Fibroblast of pulmonary artery (primary cell): ENCODE measurements at regions not wholly inside any gene's neighbourhood (a gene's known extent, or its start where the extent isn't known, plus 50 kb on each side); places are given as distances from the start of the nearest gene placed in this dataset.

Experiments
- DNase-seq: peaks from one replicate; pipeline ENCODE4 v3.0.0-alpha.2; 2010; ENCODE audit warnings: low read depth
- H3K4me3 ChIP-seq: replicated peaks from 2 replicates; pipeline ENCODE4 v1.5.1; 2011; ENCODE audit warnings: low read depth, mild to moderate bottlenecking, control low read depth, low read length, moderate library complexity
- CTCF ChIP-seq: IDR thresholded peaks from 2 replicates; pipeline ENCODE4 v1.5.1; 2011; ENCODE audit warnings: mild to moderate bottlenecking, control low read depth, low read length, inconsistent platforms; ENCODE audit errors: missing control alignments

DNA sequence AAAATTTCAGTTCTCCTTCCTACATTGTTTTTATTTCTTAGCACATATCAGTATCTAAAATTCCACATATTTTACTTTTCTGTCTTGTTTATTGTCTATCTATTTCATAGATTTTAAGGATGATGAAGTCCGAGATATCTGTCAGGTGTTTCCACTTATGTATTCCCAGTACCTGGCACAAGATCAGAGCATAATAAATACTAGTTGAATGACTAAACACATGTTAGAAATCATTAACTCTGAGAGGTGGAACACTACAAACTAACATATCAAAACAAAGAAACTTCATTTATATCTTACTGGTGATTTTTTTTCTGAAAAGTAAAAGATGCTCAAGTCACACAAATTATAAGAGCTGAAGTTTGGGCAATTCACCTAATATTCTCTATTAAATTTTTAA, 1208.3 kb downstream of the PCDH9 start:
- no peak for TF ChIP-seq CTCF
- DNase-seq: no peak
- no peak overlapping the region for H3K4me3 ChIP-seq

- H3K4me3 ChIP-seq: no peak overlapping the region
- no peak for TF ChIP-seq CTCF
- DNase-seq: no peak
These were observed 1215.4 kb downstream of the PCDH9 start for GRCh38 chr13:66014771-66015170.

GRCh38 chr13:66009241-66009640, 1220.9 kb downstream of the PCDH9 start:
- no peak overlapping the region for H3K4me3 ChIP-seq
- no peak for DNase-seq
- TF ChIP-seq CTCF: no peak

- no peak for DNase-seq
- TF ChIP-seq CTCF: no peak
- no peak overlapping the region for H3K4me3 ChIP-seq
These were observed 1226.6 kb downstream of the PCDH9 start for GRCh38 chr13:66003558-66003957.

DNA sequence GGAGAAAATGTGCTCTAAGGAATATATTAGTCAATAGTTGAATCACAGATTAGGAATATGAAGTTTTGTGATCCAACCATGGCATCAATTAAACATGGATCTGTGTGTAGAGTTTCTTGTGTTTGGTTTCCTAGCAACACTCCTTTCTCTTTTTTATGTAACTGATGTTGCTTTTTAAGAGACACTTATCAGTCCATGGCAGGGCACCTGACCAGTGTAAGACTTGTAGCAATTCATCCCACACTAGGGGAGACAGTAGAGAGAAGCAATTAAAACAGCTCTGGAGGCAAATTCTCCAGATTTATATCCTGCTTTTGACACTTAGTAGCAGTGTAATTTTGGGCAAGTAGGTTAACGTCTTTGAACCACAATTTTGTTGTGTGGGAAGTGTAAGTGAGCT, 1229.0 kb downstream of the PCDH9 start:
- TF ChIP-seq CTCF: no peak
- no peak overlapping the region for H3K4me3 ChIP-seq

GRCh38 chr13:65999411-65999810, 1230.7 kb downstream of the PCDH9 start:
- no peak for DNase-seq
- TF ChIP-seq CTCF: no peak
- H3K4me3 ChIP-seq: no peak overlapping the region

More for the DNA sequence above, 1229.0 kb downstream of the PCDH9 start:
- no peak for DNase-seq

DNA sequence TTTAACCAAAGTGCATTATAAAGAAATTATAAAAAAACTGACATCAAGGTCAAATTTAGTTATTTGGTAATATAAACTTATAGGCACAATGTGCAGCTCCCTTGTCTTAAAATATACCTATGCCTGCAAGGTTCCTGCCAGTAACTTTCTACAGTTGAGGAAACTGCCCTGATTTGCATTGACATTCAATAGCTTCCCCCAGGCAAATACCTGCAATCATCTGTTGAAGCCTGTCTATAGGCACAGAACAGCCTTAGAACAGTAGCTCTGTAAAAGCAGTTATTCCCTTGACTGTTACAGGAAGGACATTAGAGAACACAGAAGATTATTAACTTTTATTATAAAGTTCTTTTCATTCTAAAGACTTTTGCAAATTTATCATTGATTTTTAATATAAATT, 1239.5 kb downstream of the PCDH9 start:
- no peak for TF ChIP-seq CTCF
- DNase-seq: no peak
- no peak overlapping the region for H3K4me3 ChIP-seq
